OCI-LY1 (cell line): ENCODE measurements at regions not wholly inside any gene's neighbourhood (a gene's known extent, or its start where the extent isn't known, plus 50 kb on each side); places are given as distances from the start of the nearest gene placed in this dataset.

ENCODE experiments used
- H2AFZ ChIP-seq: fragments of 200-600 bp; sonication (generic), shearing (Covaris generic); 2 replicates; pipeline ENCODE4 v1.6.0; 2014; ENCODE audit warnings: antibody characterized with exemption, mild to moderate bottlenecking, low read length
- H3F3A ChIP-seq: fragments of 200-600 bp; sonication (generic), shearing (Covaris generic); 2 replicates; pipeline ENCODE4 v1.6.0; 2014; ENCODE audit warnings: mild to moderate bottlenecking, antibody characterized with exemption, low read length, moderate library complexity; ENCODE audit not compliant: insufficient read depth
- H3K27ac ChIP-seq: fragments of 200-600 bp; sonication (generic); 2 replicates; pipeline ENCODE4 v1.5.1; 2014; ENCODE audit warnings: low read length, mixed run types, mild to moderate bottlenecking, low read depth; ENCODE audit not compliant: poor library complexity, severe bottlenecking
- H3K27me3 ChIP-seq: fragments of 200-600 bp; sonication (generic); 2 replicates; pipeline ENCODE4 v1.6.0; 2014; ENCODE audit warnings: antibody characterized with exemption, mild to moderate bottlenecking, low read length, moderate library complexity; ENCODE audit not compliant: insufficient read depth
- H3K36me3 ChIP-seq: fragments of 200-600 bp; sonication (generic); 2 replicates; pipeline ENCODE4 v1.6.1; 2014; ENCODE audit warnings: mild to moderate bottlenecking, antibody characterized with exemption, low read length, moderate library complexity, mixed read lengths; ENCODE audit not compliant: insufficient read depth
- H3K4me1 ChIP-seq: fragments of 200-600 bp; sonication (generic); 2 replicates; pipeline ENCODE4 v1.5.1; 2014; ENCODE audit warnings: mild to moderate bottlenecking, low read length, moderate library complexity; ENCODE audit not compliant: insufficient read depth, severe bottlenecking
- H3K4me2 ChIP-seq: fragments of 200-600 bp; sonication (generic), shearing (Covaris generic); 2 replicates; pipeline ENCODE4 v1.6.1; 2014; ENCODE audit warnings: low read length
- H3K4me3 ChIP-seq: fragments of 200-600 bp; sonication (generic); 2 replicates; pipeline ENCODE4 v1.5.1; 2014; ENCODE audit warnings: low read length, low read depth, mild to moderate bottlenecking, mixed read lengths; ENCODE audit not compliant: poor library complexity, severe bottlenecking
- H3K79me2 ChIP-seq: fragments of 200-600 bp; shearing (Covaris generic); 2 replicates; pipeline ENCODE4 v1.6.1; 2016; ENCODE audit warnings: mixed run types, low read length, mixed read lengths; ENCODE audit not compliant: insufficient read depth
- H3K9ac ChIP-seq: fragments of 200-600 bp; sonication (generic), shearing (Covaris generic); 2 replicates; pipeline ENCODE4 v1.6.1; 2014; ENCODE audit warnings: mild to moderate bottlenecking, low read length, mixed read lengths
- H3K9me2 ChIP-seq: fragments of 200-600 bp; sonication (generic), shearing (Covaris generic); 2 replicates; pipeline ENCODE4 v1.6.1; 2014; ENCODE audit warnings: low read depth, mild to moderate bottlenecking, low read length, mixed read lengths
- H3K9me3 ChIP-seq: fragments of 200-600 bp; shearing (Covaris generic); 2 replicates; pipeline ENCODE4 v1.6.1; 2014; ENCODE audit warnings: low read length, mixed read lengths
- H4K20me1 ChIP-seq: fragments of 200-600 bp; sonication (generic), shearing (Covaris generic); 2 replicates; pipeline ENCODE4 v1.6.0; 2016; ENCODE audit warnings: mild to moderate bottlenecking, low read length; ENCODE audit not compliant: insufficient read depth
- CTCF ChIP-seq: fragments of 200-600 bp; sonication (generic), shearing (Covaris generic); IDR thresholded peaks from 2 replicates; pipeline ENCODE4 v1.5.1; 2017; ENCODE audit warnings: mild to moderate bottlenecking, antibody characterized with exemption, low read length, moderate library complexity, mixed read lengths
- EZH2 ChIP-seq: fragments of 200-600 bp; sonication (generic), shearing (Covaris generic); IDR thresholded peaks from 2 replicates; pipeline ENCODE4 v1.8.0; 2017; ENCODE audit warnings: borderline replicate concordance, mixed run types, mild to moderate bottlenecking, antibody characterized with exemption, low read length, moderate library complexity, mixed read lengths

GRCh38 chr5:89303033-89303480 lies 420.1 kb upstream of the MEF2C start:
- Histone ChIP-seq H3K27ac (no peak overlapping the region), H4K20me1 (no peaks in the 10 kb centered on the region), H3K9ac (no peak overlapping the region), H3K27me3 (no peaks in the 10 kb centered on the region), H3K4me1 (peaks cover 50% of the 10 kb centered on the region), H3K9me3 (no peaks in the 10 kb centered on the region), H3F3A (no peaks in the 10 kb centered on the region), H2AFZ (peak overlapping the region; percentile 76), H3K4me3 (no peak overlapping the region), H3K36me3 (no peaks in the 10 kb centered on the region), H3K4me2 (no peak overlapping the region), H3K9me2 (no peaks in the 10 kb centered on the region), H3K79me2 (no peaks in the 10 kb centered on the region)
- no peak for TF ChIP-seq EZH2
- no peak for TF ChIP-seq CTCF

- TF ChIP-seq EZH2 = no peak
- TF ChIP-seq CTCF = no peak
- H3K27me3 ChIP-seq = no peaks in the 10 kb centered on the region
- no peak overlapping the region for H3K4me3 ChIP-seq
- no peaks in the 10 kb centered on the region for H3F3A ChIP-seq
- H3K9me3 ChIP-seq = no peaks in the 10 kb centered on the region
- no peaks in the 10 kb centered on the region for H3K9me2 ChIP-seq
- no peaks in the 10 kb centered on the region for H3K79me2 ChIP-seq
- H3K27ac ChIP-seq = peak overlapping the region; percentile 33
- H3K4me1 ChIP-seq = peaks cover 49% of the 10 kb centered on the region
- no peaks in the 10 kb centered on the region for H4K20me1 ChIP-seq
- no peak overlapping the region for H3K9ac ChIP-seq
- no peak overlapping the region for H2AFZ ChIP-seq
- no peak overlapping the region for H3K4me2 ChIP-seq
- H3K36me3 ChIP-seq = no peaks in the 10 kb centered on the region
Measured at GRCh38 chr5:89302102-89302891, 419.3 kb upstream of the MEF2C start.

- Histone ChIP-seq H3K79me2 (no peaks in the 10 kb centered on the region), H3K4me3 (no peak overlapping the region), H3F3A (no peaks in the 10 kb centered on the region), H3K9ac (no peak overlapping the region), H3K9me2 (no peaks in the 10 kb centered on the region), H2AFZ (no peak overlapping the region), H3K27me3 (no peaks in the 10 kb centered on the region), H3K27ac (peak overlapping the region; percentile 33), H3K9me3 (no peaks in the 10 kb centered on the region), H4K20me1 (no peaks in the 10 kb centered on the region), H3K4me1 (peaks cover 49% of the 10 kb centered on the region), H3K36me3 (no peaks in the 10 kb centered on the region), H3K4me2 (no peak overlapping the region)
- TF ChIP-seq CTCF (no peak), EZH2 (no peak)
Measured at GRCh38 chr5:89301321-89302025, 418.5 kb upstream of the MEF2C start.
